ENCODE measurements at regions not wholly inside any gene's neighbourhood (a gene's known extent, or its start where the extent isn't known, plus 50 kb on each side); places are given as distances from the start of the nearest gene placed in this dataset.
"Not testable (repeated sequence)": the region's sequence is repeated elsewhere in the genome, so short reads cannot be mapped to it uniquely, and the experiment has no call there.

DNA sequence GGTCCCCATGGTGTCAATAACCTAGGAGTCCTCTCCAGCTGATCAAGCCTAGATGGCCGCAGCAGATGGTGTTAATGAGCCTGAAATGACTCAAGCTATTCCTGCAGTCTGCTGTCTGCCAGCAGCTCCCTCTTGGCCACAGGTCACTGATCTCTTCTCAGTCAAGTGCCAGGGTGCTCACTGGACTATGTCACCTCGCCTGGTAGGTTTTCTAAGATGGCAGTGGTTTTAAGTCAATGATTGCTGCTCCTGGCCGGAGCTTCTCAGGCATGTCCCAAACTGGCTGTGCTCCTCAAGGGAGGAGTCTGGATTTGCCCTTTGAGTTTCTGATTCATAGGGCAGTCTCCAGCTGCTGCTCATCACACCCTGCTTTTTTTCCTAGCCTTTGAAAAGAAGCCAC lies 58.6 kb upstream of the SHISA6 start:
- ChIA-PET POLR2A (ENCODE audit: low non-redundant PET) (no interaction called here), CTCF (no interaction called here)
- H3K27ac ChIP-seq: no peak overlapping the region
- TF ChIP-seq, protein P1, sequence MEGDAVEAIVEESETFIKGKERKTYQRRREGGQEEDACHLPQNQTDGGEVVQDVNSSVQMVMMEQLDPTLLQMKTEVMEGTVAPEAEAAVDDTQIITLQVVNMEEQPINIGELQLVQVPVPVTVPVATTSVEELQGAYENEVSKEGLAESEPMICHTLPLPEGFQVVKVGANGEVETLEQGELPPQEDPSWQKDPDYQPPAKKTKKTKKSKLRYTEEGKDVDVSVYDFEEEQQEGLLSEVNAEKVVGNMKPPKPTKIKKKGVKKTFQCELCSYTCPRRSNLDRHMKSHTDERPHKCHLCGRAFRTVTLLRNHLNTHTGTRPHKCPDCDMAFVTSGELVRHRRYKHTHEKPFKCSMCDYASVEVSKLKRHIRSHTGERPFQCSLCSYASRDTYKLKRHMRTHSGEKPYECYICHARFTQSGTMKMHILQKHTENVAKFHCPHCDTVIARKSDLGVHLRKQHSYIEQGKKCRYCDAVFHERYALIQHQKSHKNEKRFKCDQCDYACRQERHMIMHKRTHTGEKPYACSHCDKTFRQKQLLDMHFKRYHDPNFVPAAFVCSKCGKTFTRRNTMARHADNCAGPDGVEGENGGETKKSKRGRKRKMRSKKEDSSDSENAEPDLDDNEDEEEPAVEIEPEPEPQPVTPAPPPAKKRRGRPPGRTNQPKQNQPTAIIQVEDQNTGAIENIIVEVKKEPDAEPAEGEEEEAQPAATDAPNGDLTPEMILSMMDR (conservative IDR thresholded peaks at IDR 0.05; ENCODE audit: low read depth): no peak
- no peak for DNase-seq (ENCODE audit: low spot score)

DNA sequence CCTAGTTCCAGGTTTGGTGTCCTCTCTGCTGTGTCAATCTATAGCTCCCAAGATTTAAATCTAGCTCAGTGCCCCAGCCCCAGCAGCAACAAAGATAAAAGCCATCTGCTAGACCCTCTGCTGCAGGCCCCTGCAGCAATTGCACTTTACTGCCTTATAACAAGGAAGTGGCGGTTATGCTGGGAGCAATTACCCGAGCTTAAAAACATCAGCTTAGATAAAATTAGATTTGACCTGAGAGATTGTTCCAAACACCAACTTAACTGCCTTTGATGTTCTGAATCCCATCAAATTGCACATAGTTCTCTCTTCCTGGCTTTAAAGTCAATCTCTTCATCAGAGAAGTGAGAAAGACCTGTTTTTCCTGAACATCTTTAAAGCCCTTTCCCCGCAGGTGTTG lies 62.4 kb upstream of the SHISA6 start:
- TF ChIP-seq, protein P1 (conservative IDR thresholded peaks at IDR 0.05; ENCODE audit: low read depth): no peak

DNA sequence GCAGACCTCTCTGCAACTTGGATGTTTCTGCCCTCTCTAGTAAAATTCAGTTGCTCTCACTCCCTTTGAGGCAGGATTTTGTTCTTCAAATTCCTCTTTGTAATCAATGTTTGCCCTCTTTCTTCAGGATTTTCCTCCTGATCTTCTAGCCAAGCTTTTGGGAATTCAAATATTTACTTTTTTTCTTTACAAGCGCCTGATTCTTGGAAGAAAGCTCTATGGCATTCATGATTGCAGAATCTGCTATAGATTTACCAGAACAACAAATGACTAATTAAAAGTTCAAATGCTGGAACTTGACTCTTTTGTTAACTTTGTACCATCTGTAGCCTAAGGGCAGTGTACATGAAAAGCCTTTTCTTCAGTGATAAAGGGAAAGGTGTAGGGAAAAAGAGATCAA lies 63.7 kb upstream of the SHISA6 start:
- ChIA-PET CTCF (no interaction called here), POLR2A (ENCODE audit: low non-redundant PET) (no interaction called here)

More for the DNA sequence above, 62.4 kb upstream of the SHISA6 start:
- H3K27ac ChIP-seq: no peak overlapping the region
- no peak for DNase-seq (ENCODE audit: low spot score)
- CTCF ChIA-PET: no interaction called here
- POLR2A ChIA-PET (ENCODE audit: low non-redundant PET): no interaction called here

DNA sequence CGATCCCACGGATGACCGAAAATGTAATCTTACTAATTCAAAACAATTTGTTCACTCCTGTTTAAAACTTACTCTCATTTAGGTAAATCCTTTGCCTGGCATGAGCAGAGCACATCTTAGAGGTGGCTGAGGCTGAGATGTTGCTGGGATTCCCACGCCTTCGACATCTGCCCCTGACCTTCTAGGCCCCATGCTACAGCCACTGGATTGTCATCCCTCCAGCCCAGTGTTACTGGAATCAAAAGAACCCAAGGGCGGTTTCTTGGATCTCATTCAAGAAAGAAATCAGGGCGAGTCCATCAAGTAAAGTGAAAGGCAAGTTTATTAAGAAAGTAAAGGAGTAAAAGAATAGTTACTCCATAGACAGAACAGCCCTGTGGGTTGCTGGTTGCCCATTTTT lies 64.5 kb upstream of the SHISA6 start:
- TF ChIP-seq, protein P1 (conservative IDR thresholded peaks at IDR 0.05; ENCODE audit: low read depth): no peak
- DNase-seq (ENCODE audit: low spot score): no peak
- no peak overlapping the region for H3K27ac ChIP-seq
- ChIA-PET POLR2A (ENCODE audit: low non-redundant PET) (no interaction called here), CTCF (no interaction called here)

More for the DNA sequence above, 63.7 kb upstream of the SHISA6 start:
- H3K27ac ChIP-seq: no peak overlapping the region
- TF ChIP-seq, protein P1 (conservative IDR thresholded peaks at IDR 0.05; ENCODE audit: low read depth): no peak
- DNase-seq (ENCODE audit: low spot score): no peak

DNA sequence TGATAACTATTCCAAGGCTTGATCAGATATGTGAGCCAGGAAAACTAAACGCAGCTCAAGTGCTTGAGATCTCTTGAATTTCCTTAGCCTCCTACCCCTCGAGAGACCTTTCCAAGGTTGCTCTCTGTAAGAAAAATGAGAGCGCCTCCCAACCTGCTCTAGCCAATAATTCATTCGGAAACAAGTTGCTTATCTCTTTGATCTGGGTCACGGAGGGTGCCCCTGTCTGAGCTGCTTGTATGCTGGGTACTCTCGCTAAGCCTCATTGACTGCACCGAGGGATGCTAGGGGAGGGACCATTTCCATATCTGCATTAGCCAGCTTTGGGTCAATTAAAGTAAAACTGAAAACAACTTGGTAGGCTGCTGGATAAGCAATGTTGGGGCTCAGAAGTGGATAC lies 70.1 kb upstream of the SHISA6 start:
- DNase-seq (ENCODE audit: low spot score): no peak
- no peak overlapping the region for H3K27ac ChIP-seq
- TF ChIP-seq, protein P1 (conservative IDR thresholded peaks at IDR 0.05; ENCODE audit: low read depth): no peak
- POLR2A ChIA-PET (ENCODE audit: low non-redundant PET): no interaction called here
- CTCF ChIA-PET: no interaction called here

DNA sequence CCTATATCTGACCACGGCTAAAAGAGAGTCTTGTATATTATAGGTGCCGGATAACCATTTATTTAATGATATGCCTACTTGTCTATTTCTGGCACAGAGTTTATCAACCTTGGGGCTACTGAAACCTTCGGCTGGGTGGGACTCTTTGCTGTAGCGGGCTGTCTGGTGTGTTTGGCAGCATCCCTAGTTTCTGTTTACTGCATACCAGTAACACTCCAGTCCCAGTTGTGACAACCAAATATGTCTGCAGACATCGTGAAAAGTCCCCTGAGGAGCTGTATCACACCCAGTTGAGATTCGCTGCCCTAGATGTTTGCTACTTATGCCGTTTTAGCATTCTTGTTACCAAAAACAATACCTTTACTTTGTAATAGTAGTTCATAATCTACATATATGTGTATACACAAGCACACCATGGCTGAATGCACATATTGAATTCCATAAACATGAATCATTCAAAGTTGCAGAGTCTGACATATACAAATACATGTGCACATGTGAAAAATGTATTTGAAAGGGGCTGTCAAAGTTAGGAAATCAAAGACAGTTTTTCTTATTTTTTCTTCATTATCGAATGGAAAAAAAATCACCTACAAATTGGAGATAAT lies 89.1 kb upstream of the SHISA6 start:
- ChIA-PET CTCF (no interaction called here), POLR2A (ENCODE audit: low non-redundant PET) (no interaction called here)
- no peak overlapping the region for H3K27ac ChIP-seq
- TF ChIP-seq, protein P1 (conservative IDR thresholded peaks at IDR 0.05; ENCODE audit: low read depth): no peak
- no peak for DNase-seq (ENCODE audit: low spot score)

DNA sequence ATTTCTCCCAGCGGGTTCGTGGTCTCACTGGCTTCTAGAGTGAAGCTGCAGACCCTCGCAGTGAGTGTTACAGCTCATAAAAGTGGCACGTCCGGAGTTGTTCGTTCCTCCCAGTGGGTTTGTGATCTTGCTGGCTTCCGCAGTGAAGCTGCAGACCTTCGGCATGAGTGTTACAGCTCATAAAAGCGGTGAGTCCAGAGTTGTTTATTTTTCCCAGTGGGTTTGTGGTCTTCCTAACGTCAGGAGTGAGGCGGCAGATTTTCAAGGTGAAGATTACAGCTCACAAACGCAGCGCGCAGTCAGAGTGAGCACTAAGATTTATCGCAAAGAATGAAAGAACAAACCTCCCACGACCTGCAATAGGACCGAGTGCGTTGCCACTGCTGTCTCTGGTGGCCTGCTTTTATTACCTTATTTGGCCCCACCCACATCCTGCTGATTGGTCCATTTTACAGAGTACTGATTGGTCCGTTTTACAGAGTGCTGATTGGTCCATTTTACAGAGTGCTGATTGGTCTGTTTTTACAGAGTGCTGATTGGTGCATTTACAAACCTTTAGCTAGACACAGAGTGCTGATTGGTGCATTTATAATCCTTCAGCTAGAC lies 90.0 kb upstream of the SHISA6 start:
- DNase-seq (ENCODE audit: low spot score); H3K27ac ChIP-seq; CTCF ChIA-PET; POLR2A ChIA-PET (ENCODE audit: low non-redundant PET): not testable (repeated sequence)

All from RWPE1 (cell line).